ENCODE measurements at regions not wholly inside any gene's neighbourhood (a gene's known extent, or its start where the extent isn't known, plus 50 kb on each side); places are given as distances from the start of the nearest gene placed in this dataset.
A peak's percentile ranks its signal among the peaks of the same experiment; 100 is the strongest.

- H3K9me3 ChIP-seq (replicated peaks; ENCODE audit: insufficient read depth, low read length), result no peaks in the 10 kb centered on the region
- no peaks in the 10 kb centered on the region for H3K79me2 ChIP-seq (ENCODE audit: low read length)
- no peaks in the 10 kb centered on the region for H4K20me1 ChIP-seq (ENCODE audit: insufficient read depth, low read length)
- TF ChIP-seq EZH2phosphoT487 (IDR thresholded peaks at IDR 0.05; ENCODE audit: low read length) (no peak), EZH2 (optimal IDR thresholded peaks at IDR 0.05; ENCODE audit: low read depth, low read length) (no peak), CTCF (IDR thresholded peaks at IDR 0.05; ENCODE audit: low read length) (no peak)
- H3K4me2 ChIP-seq (ENCODE audit: low read depth, low read length), result no peak overlapping the region
- no peak overlapping the region for H3K4me3 ChIP-seq (ENCODE audit: low read length)
- no peaks in the 10 kb centered on the region for H3K36me3 ChIP-seq (replicated peaks; ENCODE audit: insufficient read depth, low read length)
- H2AFZ ChIP-seq (ENCODE audit: low read length), result no peak overlapping the region
- H3K27ac ChIP-seq (ENCODE audit: low read length), result no peak overlapping the region
- H3K27me3 ChIP-seq (replicated peaks; ENCODE audit: insufficient read depth, low read length), result no peaks in the 10 kb centered on the region
- no peak overlapping the region for H3K9ac ChIP-seq (ENCODE audit: low read length)
- no peaks in the 10 kb centered on the region for H3F3A ChIP-seq (ENCODE audit: insufficient read depth, low read length)
- no peaks in the 10 kb centered on the region for H3K4me1 ChIP-seq (ENCODE audit: low read length)
- no peaks in the 10 kb centered on the region for H3K9me2 ChIP-seq (replicated peaks; ENCODE audit: insufficient read depth, low read length)
- DNase-seq, result no peak
These were observed 108.4 kb downstream of the MDH1 start for GRCh38 chr2:63697160-63697559.

- Histone ChIP-seq H3K4me2 (ENCODE audit: low read depth, low read length) (no peak overlapping the region), H4K20me1 (ENCODE audit: insufficient read depth, low read length) (no peaks in the 10 kb centered on the region), H3K27ac (ENCODE audit: low read length) (no peak overlapping the region), H3K36me3 (replicated peaks; ENCODE audit: insufficient read depth, low read length) (no peaks in the 10 kb centered on the region), H3K4me3 (ENCODE audit: low read length) (no peak overlapping the region), H3K9me2 (replicated peaks; ENCODE audit: insufficient read depth, low read length) (no peaks in the 10 kb centered on the region), H3K4me1 (ENCODE audit: low read length) (no peaks in the 10 kb centered on the region), H2AFZ (ENCODE audit: low read length) (no peak overlapping the region), H3F3A (ENCODE audit: insufficient read depth, low read length) (no peaks in the 10 kb centered on the region), H3K79me2 (ENCODE audit: low read length) (no peaks in the 10 kb centered on the region), H3K9ac (ENCODE audit: low read length) (no peak overlapping the region), H3K9me3 (replicated peaks; ENCODE audit: insufficient read depth, low read length) (no peaks in the 10 kb centered on the region), H3K27me3 (replicated peaks; ENCODE audit: insufficient read depth, low read length) (no peaks in the 10 kb centered on the region)
- peak; percentile 65 for DNase-seq
- peak; percentile 66 for TF ChIP-seq CTCF (IDR thresholded peaks at IDR 0.05; ENCODE audit: low read length)
- TF ChIP-seq EZH2phosphoT487 (IDR thresholded peaks at IDR 0.05; ENCODE audit: low read length), result no peak
- TF ChIP-seq EZH2 (optimal IDR thresholded peaks at IDR 0.05; ENCODE audit: low read depth, low read length), result no peak
These were observed 110.2 kb downstream of the MDH1 start for GRCh38 chr2:63698786-63699548.

GRCh38 chr2:63699549-63699839 lies 110.7 kb downstream of the MDH1 start:
- DNase-seq, result no peak
- Histone ChIP-seq H3K9me2 (replicated peaks; ENCODE audit: insufficient read depth, low read length) (no peaks in the 10 kb centered on the region), H3K36me3 (replicated peaks; ENCODE audit: insufficient read depth, low read length) (no peaks in the 10 kb centered on the region), H3K27me3 (replicated peaks; ENCODE audit: insufficient read depth, low read length) (no peaks in the 10 kb centered on the region), H3K27ac (ENCODE audit: low read length) (no peak overlapping the region), H3K9me3 (replicated peaks; ENCODE audit: insufficient read depth, low read length) (no peaks in the 10 kb centered on the region), H3K4me2 (ENCODE audit: low read depth, low read length) (no peak overlapping the region), H3K4me1 (ENCODE audit: low read length) (no peaks in the 10 kb centered on the region), H3K4me3 (ENCODE audit: low read length) (no peak overlapping the region), H3K79me2 (ENCODE audit: low read length) (no peaks in the 10 kb centered on the region), H4K20me1 (ENCODE audit: insufficient read depth, low read length) (no peaks in the 10 kb centered on the region), H3K9ac (ENCODE audit: low read length) (no peak overlapping the region), H2AFZ (ENCODE audit: low read length) (no peak overlapping the region), H3F3A (ENCODE audit: insufficient read depth, low read length) (no peaks in the 10 kb centered on the region)
- TF ChIP-seq EZH2phosphoT487 (IDR thresholded peaks at IDR 0.05; ENCODE audit: low read length) (no peak), EZH2 (optimal IDR thresholded peaks at IDR 0.05; ENCODE audit: low read depth, low read length) (no peak), CTCF (IDR thresholded peaks at IDR 0.05; ENCODE audit: low read length) (no peak)
